WTC11 (cell line): ENCODE measurements at regions not wholly inside any gene's neighbourhood (a gene's known extent, or its start where the extent isn't known, plus 50 kb on each side); places are given as distances from the start of the nearest gene placed in this dataset.

Source experiments
- GABPB1 ChIP-seq: sonication (generic); formaldehyde crosslinking; IDR thresholded peaks from 2 replicates; pipeline ENCODE4 v1.8.1; 2023; ENCODE audit warnings: mild to moderate bottlenecking, missing genetic modification reagents
- SP1 ChIP-seq: sonication (generic); formaldehyde crosslinking; conservative IDR thresholded peaks from 2 replicates; pipeline ENCODE4 v1.8.1; 2022; ENCODE audit warnings: missing genetic modification reagents
- ZNF263 ChIP-seq: sonication (generic); formaldehyde crosslinking; IDR thresholded peaks from 2 replicates; pipeline ENCODE4 v1.8.1; 2022; ENCODE audit warnings: low read depth, mild to moderate bottlenecking, moderate library complexity, missing genetic modification reagents
- ZNF317 ChIP-seq: sonication (generic); formaldehyde crosslinking; IDR thresholded peaks from 2 replicates; pipeline ENCODE4 v1.8.1; 2023; ENCODE audit warnings: low read depth, mild to moderate bottlenecking, moderate library complexity, missing genetic modification reagents, borderline replicate concordance
- TF ChIP-seq, protein P1 (sequence below): fragments of 200-600 bp; IDR thresholded peaks from 2 replicates; pipeline ENCODE4 v1.8.0; 2022; ENCODE audit warnings: antibody characterized with exemption

DNA sequence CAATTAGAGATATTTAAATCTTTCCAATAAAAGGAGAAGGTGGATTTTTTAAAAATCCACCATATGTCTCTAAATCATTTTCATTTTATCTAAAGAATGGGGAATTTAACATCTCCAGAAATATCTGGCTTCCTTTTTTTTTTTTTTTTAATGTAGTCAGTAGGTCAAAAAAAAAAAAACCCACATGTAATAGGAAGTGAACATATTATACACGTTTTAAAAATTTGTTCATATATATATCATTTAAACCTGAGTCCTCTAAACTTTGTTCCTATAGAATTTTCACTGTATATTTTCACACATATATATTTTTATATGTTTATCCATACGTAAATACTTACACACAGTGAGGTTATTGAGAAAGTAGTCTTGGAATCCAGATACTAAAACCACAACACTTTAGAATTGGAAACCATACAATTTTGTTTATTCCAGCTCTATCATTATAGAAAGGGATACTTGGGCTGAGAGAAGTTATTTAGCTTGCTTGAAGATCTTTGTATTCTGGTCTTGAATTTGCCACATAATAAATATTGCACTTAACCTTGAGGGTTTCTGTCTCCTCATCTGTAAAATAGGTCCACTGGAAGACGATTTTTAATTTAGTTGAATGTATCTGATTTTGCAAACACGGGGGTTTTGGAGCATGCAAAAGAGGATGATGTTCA is 62.1 kb upstream of the ZNF217 start:
- TF ChIP-seq ZNF317 (CRISPR knock-in tag) = no peak
- TF ChIP-seq, protein P1, sequence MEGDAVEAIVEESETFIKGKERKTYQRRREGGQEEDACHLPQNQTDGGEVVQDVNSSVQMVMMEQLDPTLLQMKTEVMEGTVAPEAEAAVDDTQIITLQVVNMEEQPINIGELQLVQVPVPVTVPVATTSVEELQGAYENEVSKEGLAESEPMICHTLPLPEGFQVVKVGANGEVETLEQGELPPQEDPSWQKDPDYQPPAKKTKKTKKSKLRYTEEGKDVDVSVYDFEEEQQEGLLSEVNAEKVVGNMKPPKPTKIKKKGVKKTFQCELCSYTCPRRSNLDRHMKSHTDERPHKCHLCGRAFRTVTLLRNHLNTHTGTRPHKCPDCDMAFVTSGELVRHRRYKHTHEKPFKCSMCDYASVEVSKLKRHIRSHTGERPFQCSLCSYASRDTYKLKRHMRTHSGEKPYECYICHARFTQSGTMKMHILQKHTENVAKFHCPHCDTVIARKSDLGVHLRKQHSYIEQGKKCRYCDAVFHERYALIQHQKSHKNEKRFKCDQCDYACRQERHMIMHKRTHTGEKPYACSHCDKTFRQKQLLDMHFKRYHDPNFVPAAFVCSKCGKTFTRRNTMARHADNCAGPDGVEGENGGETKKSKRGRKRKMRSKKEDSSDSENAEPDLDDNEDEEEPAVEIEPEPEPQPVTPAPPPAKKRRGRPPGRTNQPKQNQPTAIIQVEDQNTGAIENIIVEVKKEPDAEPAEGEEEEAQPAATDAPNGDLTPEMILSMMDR = no peak
- no peak for TF ChIP-seq ZNF263 (CRISPR knock-in tag)
- no peak for TF ChIP-seq SP1 (CRISPR knock-in tag)
- no peak for TF ChIP-seq GABPB1 (CRISPR knock-in tag)
